GM19397 (cell line): ENCODE measurements at regions not wholly inside any gene's neighbourhood (a gene's known extent, or its start where the extent isn't known, plus 50 kb on each side); places are given as distances from the start of the nearest gene placed in this dataset.
"Not testable (repeated sequence)": the region's sequence is repeated elsewhere in the genome, so short reads cannot be mapped to it uniquely, and the experiment has no call there.

Source experiments
- ATAC-seq: cut with Tn5 transposase; IDR thresholded peaks from one replicate; pipeline ENCODE4 v1.9.1; 2021; ENCODE audit warnings: mild to moderate bottlenecking, moderate library complexity; ENCODE audit not compliant: unreplicated experiment

GRCh38 chr3:82628385-82629014 lies 867.1 kb upstream of the GBE1 start:
- no peak for ATAC-seq

GRCh38 chr3:82627733-82628132 lies 866.3 kb upstream of the GBE1 start:
- no peak for ATAC-seq

DNA sequence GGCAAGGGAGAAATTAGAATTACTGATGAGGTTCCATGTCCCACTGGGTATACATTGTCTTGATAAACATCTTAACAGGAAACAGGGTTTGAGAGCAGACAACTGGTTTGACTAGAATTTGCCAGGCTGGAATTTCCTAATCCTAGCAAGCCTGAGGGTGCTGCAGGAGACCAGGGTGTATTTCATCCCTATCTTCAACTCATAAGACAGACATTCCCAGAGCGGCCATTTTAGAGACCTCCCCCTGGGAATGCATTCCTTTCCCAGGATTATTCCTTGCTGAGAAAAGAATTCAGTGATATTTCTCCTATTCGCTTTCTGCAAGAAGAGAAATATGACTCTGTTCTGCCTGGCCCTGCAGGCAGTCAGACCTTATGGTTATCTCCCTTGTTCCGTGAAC lies 859.3 kb upstream of the GBE1 start:
- ATAC-seq = not testable (repeated sequence)

GRCh38 chr3:82618594-82618993 lies 857.1 kb upstream of the GBE1 start:
- ATAC-seq = no peak

DNA sequence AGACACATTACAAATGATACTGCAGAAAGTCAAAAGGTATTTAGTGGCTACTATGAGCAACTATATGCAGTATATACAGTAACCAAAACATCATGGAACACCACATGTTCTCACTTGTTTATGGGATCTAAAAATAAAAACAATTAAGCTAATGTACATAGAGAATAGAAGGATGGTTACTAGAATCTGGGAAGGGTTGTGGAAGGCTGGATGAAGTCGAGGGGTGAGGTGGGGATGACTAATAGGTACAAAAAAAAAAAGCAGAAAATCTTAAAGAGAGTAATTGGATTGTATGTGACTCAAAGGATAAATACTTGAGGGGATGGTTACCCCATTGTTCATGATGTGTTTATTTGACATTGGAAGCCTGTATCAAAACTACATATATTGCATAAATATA lies 848.8 kb upstream of the GBE1 start:
- ATAC-seq = no peak

DNA sequence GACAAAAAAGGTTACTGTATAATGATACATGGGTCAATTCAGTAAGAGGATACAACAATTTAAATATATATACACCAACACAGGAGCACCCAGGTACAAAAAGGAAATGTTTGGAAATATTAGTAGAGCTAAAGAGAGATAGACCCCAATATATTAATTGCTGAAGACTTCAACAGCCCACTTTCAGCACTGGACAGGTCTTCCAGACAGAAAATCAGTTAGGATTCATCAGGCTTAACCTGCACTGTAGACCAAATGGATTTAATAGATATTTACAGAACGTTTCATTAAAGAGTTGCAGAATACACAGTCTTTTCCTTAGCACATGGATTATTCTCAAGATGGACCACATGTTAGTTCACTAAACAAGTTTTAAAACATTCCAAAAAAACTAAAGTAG lies 845.9 kb upstream of the GBE1 start:
- ATAC-seq = no peak

DNA sequence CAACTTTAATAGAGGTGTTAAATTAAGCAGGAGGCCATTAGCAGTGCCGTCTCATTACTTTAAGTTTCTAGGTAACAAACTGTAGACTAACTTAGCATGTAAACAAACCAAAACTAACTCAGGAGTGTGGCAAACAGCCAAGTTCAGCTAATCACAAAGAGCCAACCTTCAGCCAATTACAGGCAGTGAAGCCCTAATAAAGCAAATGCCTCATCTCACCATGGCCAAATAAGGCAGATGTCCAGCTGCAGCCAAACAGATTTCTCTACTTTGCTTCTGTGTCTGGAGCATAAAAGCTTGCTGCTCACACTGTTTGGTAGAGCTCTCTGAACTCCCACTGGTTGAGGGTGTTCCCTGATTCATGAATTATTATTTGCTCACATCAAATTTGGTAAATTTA lies 835.4 kb upstream of the GBE1 start:
- no peak for ATAC-seq

DNA sequence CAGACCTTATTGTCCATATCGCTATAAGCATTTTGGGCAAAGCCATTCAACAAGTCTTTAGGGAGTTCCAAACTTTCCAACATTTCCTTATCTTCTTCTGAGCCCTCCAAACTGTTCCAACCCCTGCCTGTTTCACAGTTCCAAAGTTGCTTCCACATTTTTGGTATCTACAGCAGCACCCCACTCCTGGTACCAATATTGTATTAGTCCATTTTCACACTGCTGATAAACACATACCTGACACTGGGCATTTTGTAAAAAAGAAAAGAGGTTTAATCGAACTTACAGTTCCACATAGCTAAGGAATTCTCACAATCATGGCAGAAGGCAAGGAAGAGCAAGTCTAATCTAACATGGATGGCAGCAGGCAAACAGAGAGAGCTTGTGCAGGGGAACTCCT lies 834.1 kb upstream of the GBE1 start:
- ATAC-seq = no peak

- ATAC-seq = no peak
Measured at GRCh38 chr3:82587174-82587573, 825.7 kb upstream of the GBE1 start.

GRCh38 chr3:82586414-82586813 lies 825.0 kb upstream of the GBE1 start:
- ATAC-seq = no peak

- not testable (repeated sequence) for ATAC-seq
Measured at GRCh38 chr3:82586002-82586401, 824.6 kb upstream of the GBE1 start.

DNA sequence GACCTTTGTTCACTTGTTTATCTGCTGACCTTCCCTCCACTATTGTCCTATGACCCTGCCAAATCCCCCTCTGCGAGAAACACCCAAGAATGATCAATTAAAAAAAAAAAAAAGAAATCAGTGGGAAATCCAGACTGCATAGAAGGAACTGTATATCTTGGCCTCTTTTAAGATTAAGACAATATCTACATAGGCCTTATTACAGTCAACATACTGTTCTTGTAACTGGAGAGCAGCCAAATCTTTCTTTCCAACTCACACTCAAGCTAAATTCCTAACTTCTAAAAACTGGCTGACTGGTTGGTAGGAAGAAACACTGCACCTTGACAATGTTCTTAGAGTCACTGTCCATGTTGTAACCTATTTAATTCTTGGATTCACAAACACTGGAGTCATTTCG lies 824.1 kb upstream of the GBE1 start:
- ATAC-seq = not testable (repeated sequence)

GRCh38 chr3:82584861-82585260 lies 823.4 kb upstream of the GBE1 start:
- ATAC-seq = not testable (repeated sequence)

GRCh38 chr3:82584415-82584814 lies 823.0 kb upstream of the GBE1 start:
- ATAC-seq = not testable (repeated sequence)

DNA sequence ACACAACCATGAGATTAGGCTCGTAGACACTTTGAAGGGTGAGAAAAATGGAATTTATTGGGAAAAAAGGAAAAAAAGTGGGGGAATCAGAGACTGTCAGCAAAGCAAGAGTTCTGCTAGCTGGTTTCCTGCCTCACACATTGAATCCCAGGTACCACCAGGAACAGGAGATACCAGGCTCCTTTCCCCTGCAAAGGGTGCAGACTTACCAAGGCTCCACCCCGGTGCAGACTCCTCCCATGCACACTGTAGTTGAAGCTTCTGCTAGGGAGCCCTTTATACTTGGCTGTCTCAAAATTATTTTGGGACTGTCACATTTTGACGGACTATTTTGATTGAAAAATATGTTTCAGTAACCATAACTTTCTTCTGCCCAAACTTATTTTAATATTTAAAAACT lies 819.9 kb upstream of the GBE1 start:
- no peak for ATAC-seq

GRCh38 chr3:82572721-82573120 lies 811.3 kb upstream of the GBE1 start:
- ATAC-seq = no peak

DNA sequence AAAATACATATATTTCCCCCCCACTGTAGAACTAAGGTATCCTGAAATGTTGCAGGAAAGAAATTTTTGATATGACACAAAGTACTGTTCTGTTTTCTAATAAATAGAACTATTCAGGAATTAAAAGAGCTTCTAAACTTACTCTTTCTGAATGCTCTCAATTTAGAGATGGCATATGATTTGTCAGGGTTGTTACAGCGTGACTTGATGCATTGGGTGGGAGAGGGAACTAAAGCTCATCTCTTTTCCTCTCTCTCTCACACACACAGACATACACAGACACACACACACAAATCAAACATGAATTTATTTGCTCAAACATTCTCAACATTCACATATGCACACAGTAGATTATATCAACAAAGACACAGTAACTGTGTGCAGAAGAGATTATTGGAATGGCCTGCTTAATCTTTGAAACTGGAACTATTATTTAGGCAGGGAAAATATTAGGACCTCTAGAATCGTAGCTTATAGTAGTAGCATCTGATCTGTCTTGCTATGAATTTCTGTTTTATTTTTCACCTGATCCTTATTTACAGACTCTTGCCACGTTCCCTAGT lies 807.4 kb upstream of the GBE1 start:
- no peak for ATAC-seq

DNA sequence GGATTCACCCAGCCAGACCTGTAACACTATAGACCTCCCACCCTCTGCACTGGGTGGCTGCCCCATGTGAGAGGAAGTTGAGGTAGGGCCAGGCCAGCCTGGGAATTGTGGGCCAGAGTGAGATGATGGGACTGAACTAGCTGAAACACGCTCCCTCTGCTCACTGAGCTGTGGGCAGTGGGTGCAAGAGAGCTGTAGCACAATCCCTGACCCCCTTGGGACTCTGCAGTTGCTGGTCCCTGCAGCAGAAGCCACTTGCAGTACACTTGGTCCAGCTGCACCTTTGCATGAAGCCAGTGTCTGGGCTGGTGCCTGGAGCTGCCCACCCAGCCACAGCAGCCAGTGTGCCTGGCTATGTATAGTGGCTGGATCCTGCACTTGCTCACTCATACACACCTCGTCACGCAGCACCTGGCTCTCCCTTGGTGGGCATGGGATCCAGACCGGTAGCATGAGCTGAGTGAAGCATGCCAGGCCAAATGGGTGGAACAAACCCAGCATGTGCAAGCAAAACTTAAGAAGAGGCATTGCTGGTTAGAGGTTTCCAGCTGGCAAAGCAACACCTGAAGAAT lies 805.7 kb upstream of the GBE1 start:
- ATAC-seq = no peak

DNA sequence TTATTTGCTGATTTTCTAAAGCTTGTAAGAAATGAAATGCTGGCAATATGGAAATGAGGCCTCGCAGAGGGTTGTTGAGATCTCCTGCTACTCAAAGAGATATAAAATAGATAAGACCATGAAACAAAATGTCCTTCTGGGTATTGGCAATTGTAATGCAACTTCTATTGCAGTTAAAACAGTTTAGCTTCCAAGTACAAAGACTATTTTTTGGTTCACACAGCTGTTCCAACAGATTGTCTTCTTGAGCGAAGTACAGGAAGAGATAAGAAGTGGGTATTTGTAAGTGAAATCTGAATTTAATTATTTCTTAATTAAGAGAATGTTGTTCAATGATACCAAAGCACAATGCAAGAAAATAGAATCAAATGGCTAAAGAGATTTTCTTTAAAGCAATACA lies 801.5 kb upstream of the GBE1 start:
- no peak for ATAC-seq

- ATAC-seq = no peak
Measured at GRCh38 chr3:82561784-82562183, 800.3 kb upstream of the GBE1 start.

- ATAC-seq = no peak
Measured at GRCh38 chr3:82558081-82558480, 796.6 kb upstream of the GBE1 start.

GRCh38 chr3:82556113-82556512 lies 794.7 kb upstream of the GBE1 start:
- no peak for ATAC-seq

DNA sequence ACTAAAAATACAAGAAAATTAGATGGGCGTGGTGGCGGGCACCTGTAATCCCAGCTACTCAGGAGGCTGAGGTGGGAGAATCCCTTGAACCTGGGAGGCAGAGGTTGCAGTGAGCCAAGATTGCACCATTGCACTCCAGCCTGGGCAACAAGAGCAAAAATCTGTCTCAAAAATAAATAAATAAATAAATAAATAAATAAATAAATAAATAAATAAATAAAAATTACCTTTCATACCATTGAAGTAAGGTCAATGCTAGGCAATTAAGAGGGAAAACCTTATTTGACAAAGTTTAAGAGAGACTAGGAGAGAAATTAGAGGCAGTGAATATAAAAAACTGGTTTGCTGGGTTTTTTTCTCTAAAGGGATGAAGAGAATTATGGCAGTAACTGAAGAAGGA lies 781.1 kb upstream of the GBE1 start:
- ATAC-seq = not testable (repeated sequence)
